ENCODE measurements at regions not wholly inside any gene's neighbourhood (a gene's known extent, or its start where the extent isn't known, plus 50 kb on each side); places are given as distances from the start of the nearest gene placed in this dataset.

DNA sequence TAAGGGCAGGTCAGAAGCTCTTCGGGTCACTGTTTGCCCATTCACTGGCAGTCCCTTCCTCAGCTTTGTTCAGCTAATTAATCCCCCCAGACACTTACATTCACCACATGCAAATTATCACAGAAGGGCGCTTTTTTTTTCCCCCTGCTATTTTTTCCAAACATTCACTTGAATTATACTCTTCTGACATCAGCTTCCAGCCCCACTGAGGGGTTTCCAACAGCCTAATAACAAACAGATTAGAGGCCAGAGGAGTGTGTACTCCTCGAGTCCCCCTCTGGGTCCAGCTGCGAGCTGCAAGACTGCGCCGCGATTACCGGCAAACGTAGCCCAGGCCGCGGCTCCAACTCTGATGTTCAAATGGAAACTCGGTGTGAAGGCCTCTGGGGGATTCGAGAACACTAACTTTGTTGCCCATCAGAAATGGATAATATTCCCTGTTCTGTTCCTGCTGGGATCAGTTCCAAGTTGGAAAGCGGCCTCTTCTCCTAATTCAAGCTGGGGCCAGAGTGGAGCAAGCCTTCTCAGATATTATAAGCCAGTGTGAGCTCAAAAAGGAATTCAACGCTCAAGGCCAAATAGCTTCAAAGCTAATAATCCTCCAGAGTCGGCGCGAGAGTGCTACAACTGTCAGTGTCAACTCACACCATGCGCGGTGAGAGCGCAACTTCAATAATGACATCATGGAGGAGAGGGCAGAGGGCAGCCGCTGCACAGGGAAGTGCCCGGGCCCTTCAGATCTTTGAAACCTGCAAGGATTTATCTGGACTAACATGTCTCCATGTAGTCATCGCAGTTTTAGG, 560.8 kb downstream of the BNC2 start:
- DNase-seq (ENCODE audit: low spot score), result peak; percentile 99

GRCh38 chr9:16310278-16311110, 560.0 kb downstream of the BNC2 start:
- no peak for DNase-seq (ENCODE audit: low spot score)

- DNase-seq (ENCODE audit: low spot score), result no peak
Measured at GRCh38 chr9:16312116-16312515, 558.4 kb downstream of the BNC2 start.

GRCh38 chr9:16312962-16313546, 557.4 kb downstream of the BNC2 start:
- no peak for DNase-seq (ENCODE audit: low spot score)

- DNase-seq (ENCODE audit: low spot score), result no peak
Measured at GRCh38 chr9:16314476-16314875, 556.0 kb downstream of the BNC2 start.

GRCh38 chr9:16315720-16316119, 554.8 kb downstream of the BNC2 start:
- peak; percentile 48 for DNase-seq (ENCODE audit: low spot score)

GRCh38 chr9:16316456-16316855, 554.0 kb downstream of the BNC2 start:
- DNase-seq (ENCODE audit: low spot score), result no peak

DNA sequence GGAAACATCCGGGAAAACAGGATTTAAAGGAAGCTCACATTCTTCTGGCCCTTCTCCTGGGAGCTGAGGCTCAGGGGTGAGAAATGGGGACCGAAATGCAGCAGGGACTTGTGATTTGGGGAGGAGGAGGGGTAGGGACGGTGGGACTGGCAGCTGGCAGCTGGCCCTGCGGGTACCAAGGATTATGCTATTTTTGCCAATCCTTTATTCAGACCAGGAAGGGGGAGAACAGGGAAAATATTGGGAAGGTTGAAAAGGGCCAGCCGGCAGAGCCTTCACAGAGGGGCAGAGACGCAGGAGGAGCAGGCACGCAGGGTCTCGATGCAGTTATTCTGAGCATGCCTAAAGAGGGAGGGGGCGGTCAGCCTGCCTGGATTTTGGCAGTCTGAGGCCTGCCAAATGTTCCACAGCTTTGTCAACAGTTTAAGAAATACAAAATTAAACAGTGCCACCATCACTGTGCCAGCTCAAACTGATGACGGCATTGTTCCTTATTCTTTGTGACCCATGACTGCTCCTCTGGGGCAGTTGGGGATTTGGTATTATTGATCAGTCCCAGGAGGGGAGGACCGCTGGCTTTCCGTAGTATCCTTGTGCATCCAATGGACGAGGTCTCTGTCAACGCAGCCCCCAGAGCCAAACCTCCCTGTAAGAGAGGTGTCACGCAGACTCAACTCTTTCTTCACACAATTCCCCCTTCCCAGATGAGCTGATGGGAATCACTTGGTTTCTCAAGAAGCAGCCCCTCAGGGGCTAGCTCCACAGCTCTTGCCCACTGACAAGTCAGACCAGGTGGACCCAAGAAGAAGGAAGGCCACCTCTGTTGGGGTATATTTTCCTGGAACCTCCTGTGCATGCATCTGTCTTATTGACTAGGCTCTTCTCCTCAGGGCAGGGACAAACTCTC, 553.3 kb downstream of the BNC2 start:
- no peak for DNase-seq (ENCODE audit: low spot score)

GRCh38 chr9:16318516-16319060, 551.9 kb downstream of the BNC2 start:
- no peak for DNase-seq (ENCODE audit: low spot score)

- no peak for DNase-seq (ENCODE audit: low spot score)
Measured at GRCh38 chr9:16319646-16320045, 550.8 kb downstream of the BNC2 start.

GRCh38 chr9:16320338-16320902, 550.0 kb downstream of the BNC2 start:
- no peak for DNase-seq (ENCODE audit: low spot score)

DNA sequence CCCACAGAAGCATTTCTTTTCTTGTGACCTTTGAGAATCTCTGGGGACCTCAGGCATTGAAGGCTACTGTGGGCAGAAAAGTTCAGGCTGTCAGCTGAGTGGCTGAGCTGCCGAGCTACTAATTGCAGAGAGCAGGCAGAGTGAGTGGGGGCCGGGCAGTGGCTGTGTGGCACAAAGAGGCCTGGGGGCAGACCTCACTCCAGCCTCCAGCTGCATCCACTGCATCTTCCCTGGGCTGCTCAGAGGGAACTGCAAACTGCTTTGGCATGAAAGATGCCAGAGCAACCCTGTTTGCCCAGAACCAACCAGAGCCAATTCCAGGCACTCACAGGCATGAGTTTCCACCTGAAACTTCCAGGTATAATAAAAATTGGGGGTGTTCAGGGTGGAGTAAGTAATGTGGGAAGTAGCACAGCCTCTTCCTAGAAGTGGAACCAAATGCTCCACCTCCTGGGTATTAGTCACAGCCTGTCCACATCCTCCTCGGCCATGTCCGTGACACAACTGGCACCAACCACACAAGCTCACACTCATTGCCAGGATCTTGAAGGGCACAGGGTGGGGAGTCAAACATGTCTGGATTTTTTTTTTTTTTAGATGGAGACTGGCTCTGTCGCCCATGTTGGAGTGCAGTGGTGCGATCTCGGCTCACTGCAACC, 548.9 kb downstream of the BNC2 start:
- DNase-seq (ENCODE audit: low spot score), result no peak

DNA sequence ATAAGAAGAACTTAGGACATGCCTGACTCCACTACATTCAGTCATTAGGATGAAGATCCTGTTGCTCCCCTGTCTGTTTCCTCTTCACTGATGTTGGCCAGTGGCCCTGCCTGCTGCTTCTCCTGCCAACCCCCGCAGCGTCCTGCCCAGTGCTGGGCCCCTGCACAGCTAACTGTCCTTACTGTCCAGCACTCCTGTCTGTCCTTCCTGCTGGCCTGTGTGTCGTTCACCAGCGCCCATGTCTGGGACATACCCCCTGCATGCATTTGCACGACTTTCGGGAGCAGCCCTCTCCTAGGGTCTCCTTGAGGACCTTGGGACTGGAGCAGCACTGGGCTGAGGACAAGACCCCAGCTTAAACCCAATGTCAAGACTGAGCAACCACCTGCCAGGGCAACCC, 547.6 kb downstream of the BNC2 start:
- DNase-seq (ENCODE audit: low spot score), result no peak

- no peak for DNase-seq (ENCODE audit: low spot score)
Measured at GRCh38 chr9:16325966-16326365, 544.5 kb downstream of the BNC2 start.

- DNase-seq (ENCODE audit: low spot score), result no peak
Measured at GRCh38 chr9:16328349-16328748, 542.1 kb downstream of the BNC2 start.

GRCh38 chr9:16329671-16330113, 540.8 kb downstream of the BNC2 start:
- peak; percentile 80 for DNase-seq (ENCODE audit: low spot score)

DNA sequence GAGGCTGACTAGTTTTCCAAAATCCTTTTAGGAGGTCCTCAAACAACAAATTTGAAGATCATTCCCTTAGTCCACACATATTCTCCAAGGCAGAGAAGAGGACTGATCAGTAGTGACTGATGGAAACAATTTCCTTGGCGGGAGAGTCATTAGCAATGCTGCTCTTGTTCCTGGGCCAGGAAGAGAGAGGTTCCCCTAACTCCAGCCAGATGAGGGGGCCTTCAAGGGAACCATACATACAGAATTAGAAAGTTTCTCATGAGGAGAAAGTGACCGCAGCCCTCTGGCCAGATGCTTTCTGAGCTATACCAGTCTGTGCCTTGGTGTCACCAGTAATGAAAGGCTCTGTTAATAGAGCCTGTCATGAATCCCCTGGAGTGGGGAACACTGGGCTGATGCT, 539.4 kb downstream of the BNC2 start:
- DNase-seq (ENCODE audit: low spot score), result no peak

DNA sequence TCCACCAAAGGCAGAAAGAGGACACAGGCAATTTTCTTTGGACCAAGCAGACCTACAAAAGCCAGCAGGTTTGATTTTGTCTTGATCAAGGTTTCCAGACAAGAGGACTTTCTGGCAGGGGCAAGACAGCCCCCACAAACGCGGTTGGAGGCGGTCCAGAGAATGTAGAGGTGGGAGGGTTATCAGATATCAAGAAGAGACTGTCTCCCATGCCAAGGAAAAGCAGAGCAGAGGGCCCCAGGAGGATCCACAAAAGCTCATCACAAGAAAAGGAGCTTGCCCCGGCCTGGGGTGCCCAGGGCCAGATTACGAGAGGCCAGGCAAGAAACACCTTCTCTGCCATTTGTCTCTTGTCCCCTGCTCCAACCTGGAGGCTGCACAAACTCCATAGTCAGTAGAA, 538.9 kb downstream of the BNC2 start:
- DNase-seq (ENCODE audit: low spot score), result no peak

GRCh38 chr9:16333691-16334090, 536.8 kb downstream of the BNC2 start:
- no peak for DNase-seq (ENCODE audit: low spot score)

All from umbilical cord (tissue), 1 donor.